ENCODE measurements at regions not wholly inside any gene's neighbourhood (a gene's known extent, or its start where the extent isn't known, plus 50 kb on each side); places are given as distances from the start of the nearest gene placed in this dataset.

DNA sequence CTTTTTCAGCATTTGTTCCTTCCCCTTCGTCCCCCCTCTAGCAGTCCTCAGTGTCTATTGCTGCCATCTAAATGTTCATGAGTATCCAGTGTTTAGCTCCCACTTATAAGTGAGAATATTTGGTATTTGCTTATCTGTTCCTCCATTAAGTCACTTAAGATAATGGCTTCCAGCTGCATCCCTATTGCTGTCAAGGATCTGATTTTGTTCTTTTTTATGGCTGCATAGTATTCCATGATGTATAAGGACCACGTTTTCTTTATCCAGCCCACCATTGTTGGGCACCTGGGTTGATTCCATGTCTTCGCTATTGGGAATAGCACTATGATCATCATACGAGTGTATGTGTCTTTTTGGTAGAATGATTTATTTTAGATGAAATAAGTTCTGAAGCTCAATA, 166.9 kb upstream of the NCK2 start:
- POLR2A ChIA-PET (ENCODE audit: unreplicated experiment) = no interaction called here
- no peak for ATAC-seq
- no peak overlapping the region for H3K4me3 ChIP-seq (ENCODE audit: low read length)

GRCh38 chr2:105576440-105577241, 168.1 kb upstream of the NCK2 start:
- H3K27me3 ChIP-seq (ENCODE audit: low read length) = no peaks in the 10 kb centered on the region
- peak overlapping the region; percentile 24 for H2AFZ ChIP-seq (ENCODE audit: low read length)
- peak overlapping the region; percentile 93 for H3K27ac ChIP-seq (ENCODE audit: low read length)
- no peaks in the 10 kb centered on the region for H3K9me2 ChIP-seq (replicated peaks; ENCODE audit: low read length)
- peaks cover 30% of the 10 kb centered on the region for H3K4me1 ChIP-seq (ENCODE audit: insufficient read depth, low read length)
- CTCF ChIA-PET = interaction anchor here (0.6 to 1.1 kb wide), 7 partner anchors 19 to 303 kb away, joined by 3 to 6 read pairs (median 4); no protein-coding TSS in a partner anchor
- no TSS peak for BruUV-seq (replicated peaks)
- POLR2A ChIA-PET (ENCODE audit: unreplicated experiment) = interaction anchor here (0.5 to 0.7 kb wide), 2 partner anchors 69 to 248 kb away, joined by 3 to 6 read pairs; no protein-coding TSS in a partner anchor
- TF ChIP-seq EZH2 (IDR thresholded peaks at IDR 0.05; ENCODE audit: low read length, unreplicated experiment) = no peak
- TF ChIP-seq, protein P1, sequence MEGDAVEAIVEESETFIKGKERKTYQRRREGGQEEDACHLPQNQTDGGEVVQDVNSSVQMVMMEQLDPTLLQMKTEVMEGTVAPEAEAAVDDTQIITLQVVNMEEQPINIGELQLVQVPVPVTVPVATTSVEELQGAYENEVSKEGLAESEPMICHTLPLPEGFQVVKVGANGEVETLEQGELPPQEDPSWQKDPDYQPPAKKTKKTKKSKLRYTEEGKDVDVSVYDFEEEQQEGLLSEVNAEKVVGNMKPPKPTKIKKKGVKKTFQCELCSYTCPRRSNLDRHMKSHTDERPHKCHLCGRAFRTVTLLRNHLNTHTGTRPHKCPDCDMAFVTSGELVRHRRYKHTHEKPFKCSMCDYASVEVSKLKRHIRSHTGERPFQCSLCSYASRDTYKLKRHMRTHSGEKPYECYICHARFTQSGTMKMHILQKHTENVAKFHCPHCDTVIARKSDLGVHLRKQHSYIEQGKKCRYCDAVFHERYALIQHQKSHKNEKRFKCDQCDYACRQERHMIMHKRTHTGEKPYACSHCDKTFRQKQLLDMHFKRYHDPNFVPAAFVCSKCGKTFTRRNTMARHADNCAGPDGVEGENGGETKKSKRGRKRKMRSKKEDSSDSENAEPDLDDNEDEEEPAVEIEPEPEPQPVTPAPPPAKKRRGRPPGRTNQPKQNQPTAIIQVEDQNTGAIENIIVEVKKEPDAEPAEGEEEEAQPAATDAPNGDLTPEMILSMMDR (conservative IDR thresholded peaks at IDR 0.05; ENCODE audit: low read depth, low read length) = peak; percentile 80
- H3K36me3 ChIP-seq (ENCODE audit: low read depth, low read length) = no peaks in the 10 kb centered on the region
- H3F3A ChIP-seq (ENCODE audit: low read length, unreplicated experiment) = no peaks in the 10 kb centered on the region
- peak overlapping the region; percentile 79 for H3K9ac ChIP-seq (ENCODE audit: low read length)
- DNase-seq = peak; percentile 80
- H3K9me3 ChIP-seq (ENCODE audit: low read length) = no peaks in the 10 kb centered on the region
- peak overlapping the region; percentile 36; the same call in 1 of the 2 replicates for H3K4me3 ChIP-seq (ENCODE audit: low read length)
- no peaks in the 10 kb centered on the region for H3K79me2 ChIP-seq (ENCODE audit: low read length)
- H4K20me1 ChIP-seq (ENCODE audit: low read length) = no peaks in the 10 kb centered on the region
- intact Hi-C loops (cut with micrococcal nuclease) = loop anchor here (2.0 to 10.0 kb wide), 5 partner anchors 68 to 511 kb away; partner anchors contain the start of gene NCK2
- ATAC-seq = peak; percentile 86
- peak overlapping the region; percentile 74 for H3K4me2 ChIP-seq (ENCODE audit: low read length)

More for the DNA sequence above, 166.9 kb upstream of the NCK2 start:
- peaks cover 30% of the 10 kb centered on the region for H3K4me1 ChIP-seq (ENCODE audit: insufficient read depth, low read length)
- CTCF ChIA-PET = no interaction called here
- intact Hi-C loops (cut with micrococcal nuclease) = loop anchor here (2.0 to 10.0 kb wide), 5 partner anchors 67 to 510 kb away; partner anchors contain the start of gene NCK2
- no peaks in the 10 kb centered on the region for H3K79me2 ChIP-seq (ENCODE audit: low read length)
- no peaks in the 10 kb centered on the region for H3K36me3 ChIP-seq (ENCODE audit: low read depth, low read length)
- H3K27me3 ChIP-seq (ENCODE audit: low read length) = no peaks in the 10 kb centered on the region
- peak overlapping the region; percentile 18; the same call in 1 of the 2 replicates for H3K9ac ChIP-seq (ENCODE audit: low read length)
- H4K20me1 ChIP-seq (ENCODE audit: low read length) = no peaks in the 10 kb centered on the region
- no peak for DNase-seq
- peak overlapping the region; percentile 93 for H3K27ac ChIP-seq (ENCODE audit: low read length)
- H3F3A ChIP-seq (ENCODE audit: low read length, unreplicated experiment) = no peaks in the 10 kb centered on the region
- TF ChIP-seq, protein P1 (conservative IDR thresholded peaks at IDR 0.05; ENCODE audit: low read depth, low read length) = no peak
- TF ChIP-seq EZH2 (IDR thresholded peaks at IDR 0.05; ENCODE audit: low read length, unreplicated experiment) = no peak
- TF ChIP-seq EZH2phosphoT487 (IDR thresholded peaks at IDR 0.05; ENCODE audit: borderline replicate concordance, low read length) = no peak
- H2AFZ ChIP-seq (ENCODE audit: low read length) = no peak overlapping the region
- no peaks in the 10 kb centered on the region for H3K9me3 ChIP-seq (ENCODE audit: low read length)
- H3K9me2 ChIP-seq (replicated peaks; ENCODE audit: low read length) = no peaks in the 10 kb centered on the region
- BruUV-seq (replicated peaks) = no TSS peak
- no peak overlapping the region for H3K4me2 ChIP-seq (ENCODE audit: low read length)

All from PC-3 (cell line).